ENCODE measurements at regions not wholly inside any gene's neighbourhood (a gene's known extent, or its start where the extent isn't known, plus 50 kb on each side); places are given as distances from the start of the nearest gene placed in this dataset.

- TF ChIP-seq, protein P1, sequence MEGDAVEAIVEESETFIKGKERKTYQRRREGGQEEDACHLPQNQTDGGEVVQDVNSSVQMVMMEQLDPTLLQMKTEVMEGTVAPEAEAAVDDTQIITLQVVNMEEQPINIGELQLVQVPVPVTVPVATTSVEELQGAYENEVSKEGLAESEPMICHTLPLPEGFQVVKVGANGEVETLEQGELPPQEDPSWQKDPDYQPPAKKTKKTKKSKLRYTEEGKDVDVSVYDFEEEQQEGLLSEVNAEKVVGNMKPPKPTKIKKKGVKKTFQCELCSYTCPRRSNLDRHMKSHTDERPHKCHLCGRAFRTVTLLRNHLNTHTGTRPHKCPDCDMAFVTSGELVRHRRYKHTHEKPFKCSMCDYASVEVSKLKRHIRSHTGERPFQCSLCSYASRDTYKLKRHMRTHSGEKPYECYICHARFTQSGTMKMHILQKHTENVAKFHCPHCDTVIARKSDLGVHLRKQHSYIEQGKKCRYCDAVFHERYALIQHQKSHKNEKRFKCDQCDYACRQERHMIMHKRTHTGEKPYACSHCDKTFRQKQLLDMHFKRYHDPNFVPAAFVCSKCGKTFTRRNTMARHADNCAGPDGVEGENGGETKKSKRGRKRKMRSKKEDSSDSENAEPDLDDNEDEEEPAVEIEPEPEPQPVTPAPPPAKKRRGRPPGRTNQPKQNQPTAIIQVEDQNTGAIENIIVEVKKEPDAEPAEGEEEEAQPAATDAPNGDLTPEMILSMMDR (IDR thresholded peaks at IDR 0.05): no peak
- no peak for TF ChIP-seq POLR2A (IDR thresholded peaks at IDR 0.05)
Measured at GRCh38 chr16:79821911-79822310, 221.4 kb upstream of the MAF start.
